Neural crest cell (in vitro differentiated cells): ENCODE measurements at regions not wholly inside any gene's neighbourhood (a gene's known extent, or its start where the extent isn't known, plus 50 kb on each side); places are given as distances from the start of the nearest gene placed in this dataset.

Experiments
- DNase-seq: peaks from one replicate; pipeline ENCODE4 v3.0.0; 2021; ENCODE audit warnings: low read depth, mixed read lengths, low spot score
- H3K27ac Mint-ChIP-seq: one replicate; pipeline ENCODE4 v1.8.0; 2021; ENCODE audit warnings: mild to moderate bottlenecking, mixed read lengths; ENCODE audit not compliant: unreplicated experiment
- H3K27me3 Mint-ChIP-seq: 2 replicates; pipeline ENCODE4 v1.8.0; 2021; ENCODE audit warnings: low read depth, mild to moderate bottlenecking, mixed read lengths
- H3K36me3 Mint-ChIP-seq: 2 replicates; pipeline ENCODE4 v1.8.0; 2021; ENCODE audit warnings: low read depth, mild to moderate bottlenecking, mixed read lengths
- H3K4me1 Mint-ChIP-seq: 2 replicates; pipeline ENCODE4 v1.8.0; 2021; ENCODE audit warnings: mixed read lengths
- H3K4me3 Mint-ChIP-seq: one replicate; pipeline ENCODE4 v1.8.0; 2021; ENCODE audit warnings: mild to moderate bottlenecking, mixed read lengths
- H3K9me3 Mint-ChIP-seq: 2 replicates; pipeline ENCODE4 v1.8.0; 2021; ENCODE audit warnings: mixed read lengths
- CTCF ChIP-seq: fragments of 200-600 bp; sonication (generic); conservative IDR thresholded peaks from 2 replicates; pipeline ENCODE4 v1.5.0; 2021; ENCODE audit warnings: antibody characterized with exemption, mild to moderate bottlenecking

GRCh38 chr17:34714475-34715410 is 135.4 kb downstream of the TMEM132E start:
- TF ChIP-seq CTCF, result no peak
- Mint-ChIP-seq H3K36me3 (no peaks in the 10 kb centered on the region), H3K27me3 (peaks cover 58% of the 10 kb centered on the region), H3K9me3 (no peaks in the 10 kb centered on the region), H3K4me1 (no peaks in the 10 kb centered on the region), H3K4me3 (no peak overlapping the region), H3K27ac (no peak overlapping the region)
- no peak for DNase-seq

GRCh38 chr17:34713687-34714086 is 134.3 kb downstream of the TMEM132E start:
- Mint-ChIP-seq H3K4me3 (no peak overlapping the region), H3K4me1 (no peaks in the 10 kb centered on the region), H3K27ac (no peak overlapping the region), H3K36me3 (no peaks in the 10 kb centered on the region), H3K9me3 (no peaks in the 10 kb centered on the region), H3K27me3 (peaks cover 66% of the 10 kb centered on the region)
- no peak for TF ChIP-seq CTCF
- DNase-seq, result no peak

GRCh38 chr17:34712481-34713195 is 133.3 kb downstream of the TMEM132E start:
- no peak overlapping the region for H3K27ac Mint-ChIP-seq
- H3K4me3 Mint-ChIP-seq, result no peak overlapping the region
- no peaks in the 10 kb centered on the region for H3K36me3 Mint-ChIP-seq
- H3K9me3 Mint-ChIP-seq, result no peaks in the 10 kb centered on the region
- H3K27me3 Mint-ChIP-seq, result peaks cover 73% of the 10 kb centered on the region
- DNase-seq, result no peak
- TF ChIP-seq CTCF, result no peak
- H3K4me1 Mint-ChIP-seq, result no peaks in the 10 kb centered on the region

GRCh38 chr17:34711646-34712045 is 132.3 kb downstream of the TMEM132E start:
- no peaks in the 10 kb centered on the region for H3K4me1 Mint-ChIP-seq
- H3K27ac Mint-ChIP-seq, result no peak overlapping the region
- no peak overlapping the region for H3K4me3 Mint-ChIP-seq
- DNase-seq, result no peak
- no peak for TF ChIP-seq CTCF
- H3K9me3 Mint-ChIP-seq, result no peaks in the 10 kb centered on the region
- no peaks in the 10 kb centered on the region for H3K36me3 Mint-ChIP-seq
- peaks cover 81% of the 10 kb centered on the region for H3K27me3 Mint-ChIP-seq

GRCh38 chr17:34710226-34710625 is 130.8 kb downstream of the TMEM132E start:
- H3K27me3 Mint-ChIP-seq, result peaks cover 81% of the 10 kb centered on the region

More at GRCh38 chr17:34710226-34710625, 130.8 kb downstream of the TMEM132E start:
- Mint-ChIP-seq H3K9me3 (no peaks in the 10 kb centered on the region), H3K4me3 (no peak overlapping the region), H3K36me3 (no peaks in the 10 kb centered on the region), H3K4me1 (no peaks in the 10 kb centered on the region), H3K27ac (no peak overlapping the region)
- TF ChIP-seq CTCF, result no peak
- DNase-seq, result no peak
